KMS-11 (cell line): ENCODE measurements at regions not wholly inside any gene's neighbourhood (a gene's known extent, or its start where the extent isn't known, plus 50 kb on each side); places are given as distances from the start of the nearest gene placed in this dataset.
"Not testable (repeated sequence)": the region's sequence is repeated elsewhere in the genome, so short reads cannot be mapped to it uniquely, and the experiment has no call there.

Experiments
- H2AFZ ChIP-seq: fragments of 200-600 bp; sonication (generic); 2 replicates; pipeline ENCODE4 v1.6.1; 2016; ENCODE audit warnings: antibody characterized with exemption, mixed run types, low read depth
- H3K27ac ChIP-seq: fragments of 200-600 bp; sonication (generic); 2 replicates; pipeline ENCODE4 v1.6.1; 2016; ENCODE audit warnings: mild to moderate bottlenecking, mixed run types
- H3K27me3 ChIP-seq: fragments of 200-600 bp; sonication (generic); 2 replicates; pipeline ENCODE4 v1.6.1; 2017; ENCODE audit warnings: mild to moderate bottlenecking, low read depth, mixed run types, moderate library complexity; ENCODE audit not compliant: insufficient read depth
- H3K36me3 ChIP-seq: fragments of 200-600 bp; sonication (generic); 2 replicates; pipeline ENCODE4 v1.6.1; 2017; ENCODE audit warnings: mild to moderate bottlenecking, mixed run types; ENCODE audit not compliant: insufficient read depth
- H3K4me1 ChIP-seq: fragments of 200-600 bp; sonication (generic); 2 replicates; pipeline ENCODE4 v1.6.1; 2016; ENCODE audit warnings: mild to moderate bottlenecking, low read depth, mixed run types; ENCODE audit not compliant: poor library complexity, severe bottlenecking
- H3K4me2 ChIP-seq: fragments of 200-600 bp; sonication (generic); 2 replicates; pipeline ENCODE4 v1.7.0; 2016; ENCODE audit warnings: mild to moderate bottlenecking, mixed run types
- H3K4me3 ChIP-seq: fragments of 200-600 bp; sonication (generic); IDR thresholded peaks from 2 replicates; pipeline ENCODE4 v1.6.1; 2017; ENCODE audit warnings: low read depth, low read length, mixed read lengths; ENCODE audit not compliant: insufficient read depth
- H3K79me2 ChIP-seq: fragments of 200-600 bp; sonication (generic); 2 replicates; pipeline ENCODE4 v1.6.1; 2016; ENCODE audit warnings: low read depth, mixed run types; ENCODE audit not compliant: insufficient read depth
- H3K9ac ChIP-seq: fragments of 200-600 bp; sonication (generic); 2 replicates; pipeline ENCODE4 v1.6.1; 2016; ENCODE audit warnings: mild to moderate bottlenecking, mixed run types
- H4K20me1 ChIP-seq: fragments of 200-600 bp; sonication (generic); 2 replicates; pipeline ENCODE4 v1.6.1; 2016; ENCODE audit warnings: mild to moderate bottlenecking, mixed run types; ENCODE audit not compliant: insufficient read depth
- TF ChIP-seq, protein P1 (sequence below): fragments of 200-600 bp; sonication (generic); conservative IDR thresholded peaks from 2 replicates; pipeline ENCODE4 v1.6.1; 2017; ENCODE audit warnings: low read depth, mild to moderate bottlenecking, antibody characterized with exemption, low read length, moderate library complexity, mixed read lengths

DNA sequence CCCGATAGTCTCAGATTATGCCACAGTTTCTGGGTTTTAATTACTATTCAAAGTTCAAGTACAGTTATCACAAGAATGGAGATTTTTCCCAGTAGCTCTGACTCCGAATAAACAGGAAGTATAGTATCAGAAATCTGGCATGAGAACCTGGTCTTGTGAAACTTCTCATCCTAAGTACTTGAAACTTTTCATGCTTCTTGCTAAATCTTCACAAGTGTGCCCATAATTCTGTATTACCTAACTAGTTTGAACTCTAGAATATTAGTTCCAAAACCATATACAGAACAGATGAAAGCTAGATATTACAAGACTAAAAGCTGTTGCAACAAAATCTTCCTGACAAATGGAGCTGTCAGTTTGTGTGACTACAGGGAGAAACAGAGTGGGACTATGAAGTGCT is 70.5 kb upstream of the CSNK1A1L start:
- no peak overlapping the region for H3K9ac ChIP-seq
- no peak overlapping the region for H3K27ac ChIP-seq
- no peaks in the 10 kb centered on the region for H3K4me1 ChIP-seq
- TF ChIP-seq, protein P1, sequence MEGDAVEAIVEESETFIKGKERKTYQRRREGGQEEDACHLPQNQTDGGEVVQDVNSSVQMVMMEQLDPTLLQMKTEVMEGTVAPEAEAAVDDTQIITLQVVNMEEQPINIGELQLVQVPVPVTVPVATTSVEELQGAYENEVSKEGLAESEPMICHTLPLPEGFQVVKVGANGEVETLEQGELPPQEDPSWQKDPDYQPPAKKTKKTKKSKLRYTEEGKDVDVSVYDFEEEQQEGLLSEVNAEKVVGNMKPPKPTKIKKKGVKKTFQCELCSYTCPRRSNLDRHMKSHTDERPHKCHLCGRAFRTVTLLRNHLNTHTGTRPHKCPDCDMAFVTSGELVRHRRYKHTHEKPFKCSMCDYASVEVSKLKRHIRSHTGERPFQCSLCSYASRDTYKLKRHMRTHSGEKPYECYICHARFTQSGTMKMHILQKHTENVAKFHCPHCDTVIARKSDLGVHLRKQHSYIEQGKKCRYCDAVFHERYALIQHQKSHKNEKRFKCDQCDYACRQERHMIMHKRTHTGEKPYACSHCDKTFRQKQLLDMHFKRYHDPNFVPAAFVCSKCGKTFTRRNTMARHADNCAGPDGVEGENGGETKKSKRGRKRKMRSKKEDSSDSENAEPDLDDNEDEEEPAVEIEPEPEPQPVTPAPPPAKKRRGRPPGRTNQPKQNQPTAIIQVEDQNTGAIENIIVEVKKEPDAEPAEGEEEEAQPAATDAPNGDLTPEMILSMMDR, result no peak
- H3K4me3 ChIP-seq, result no peak overlapping the region
- no peaks in the 10 kb centered on the region for H4K20me1 ChIP-seq
- no peak overlapping the region for H3K4me2 ChIP-seq
- H3K36me3 ChIP-seq, result no peaks in the 10 kb centered on the region
- H3K27me3 ChIP-seq, result no peaks in the 10 kb centered on the region
- no peaks in the 10 kb centered on the region for H3K79me2 ChIP-seq
- H2AFZ ChIP-seq, result no peak overlapping the region

DNA sequence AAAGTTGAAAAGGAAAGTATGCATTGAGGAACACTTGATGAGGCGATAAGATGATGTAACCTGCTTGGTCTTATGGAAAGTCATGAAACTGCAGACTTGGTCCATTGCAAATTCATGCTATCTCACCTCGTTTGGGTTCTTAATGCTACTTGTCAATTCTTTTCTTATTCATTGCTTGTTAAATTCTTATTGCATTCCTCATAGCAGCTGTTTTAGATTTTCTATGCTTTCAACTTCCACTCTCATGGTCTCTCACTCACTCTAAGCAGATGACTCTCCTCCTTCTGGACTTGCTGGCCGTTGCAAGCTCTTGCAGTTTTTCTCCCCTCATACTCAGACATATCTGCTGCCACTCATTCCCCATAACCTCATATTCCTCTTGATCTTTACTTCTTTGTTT is 67.8 kb upstream of the CSNK1A1L start:
- Histone ChIP-seq H3K4me2 (no peak overlapping the region), H4K20me1 (no peaks in the 10 kb centered on the region), H3K4me3 (no peak overlapping the region), H3K36me3 (no peaks in the 10 kb centered on the region), H3K27me3 (no peaks in the 10 kb centered on the region), H3K79me2 (no peaks in the 10 kb centered on the region), H3K27ac (no peak overlapping the region), H3K4me1 (no peaks in the 10 kb centered on the region), H3K9ac (no peak overlapping the region), H2AFZ (no peak overlapping the region)
- TF ChIP-seq, protein P1, result no peak

DNA sequence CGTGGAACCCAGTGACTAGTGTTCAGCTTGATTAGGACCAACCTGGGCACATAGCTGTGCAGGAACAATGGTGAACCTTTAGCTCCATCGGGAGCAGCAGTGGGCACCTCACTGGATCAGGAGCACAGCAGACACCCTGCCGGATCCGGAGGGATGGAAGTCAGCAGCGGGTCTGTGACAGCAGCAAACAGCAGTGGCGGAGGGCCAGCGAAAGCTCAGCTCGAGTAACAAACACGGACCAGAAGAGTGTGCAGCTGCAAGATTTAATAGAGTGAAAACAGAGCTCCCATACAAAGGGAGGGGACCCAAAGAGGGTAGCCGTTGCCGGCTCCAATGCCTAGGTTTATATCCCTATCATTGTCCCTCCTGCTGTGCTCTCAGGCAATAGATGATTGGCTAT is 66.8 kb upstream of the CSNK1A1L start:
- not testable (repeated sequence) for H2AFZ ChIP-seq, H3K4me1 ChIP-seq, H3K36me3 ChIP-seq, H3K4me2 ChIP-seq, H3K27me3 ChIP-seq, H3K79me2 ChIP-seq, H3K4me3 ChIP-seq, H3K27ac ChIP-seq, H3K9ac ChIP-seq, H4K20me1 ChIP-seq

DNA sequence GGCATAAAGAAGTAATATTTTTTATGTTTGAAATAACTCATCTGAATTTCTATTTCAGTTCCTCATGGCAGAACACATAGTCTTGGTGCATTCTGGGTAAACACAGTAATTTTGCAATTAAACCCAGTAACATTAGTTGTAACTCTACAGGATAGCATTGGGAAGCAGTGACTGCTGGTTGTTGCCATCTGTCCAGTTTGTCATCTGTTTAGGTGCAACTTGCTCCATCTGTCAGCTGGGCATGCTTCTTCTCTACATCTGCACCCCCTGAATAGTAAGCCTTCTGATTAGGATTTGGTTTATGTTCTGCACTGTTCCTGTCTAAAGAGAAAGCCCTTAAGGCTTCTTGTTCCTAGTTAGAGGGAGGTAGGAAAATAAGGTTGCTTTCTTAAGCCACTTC is 63.5 kb upstream of the CSNK1A1L start:
- H3K4me1 ChIP-seq, result no peaks in the 10 kb centered on the region
- H3K36me3 ChIP-seq, result no peaks in the 10 kb centered on the region
- H4K20me1 ChIP-seq, result no peaks in the 10 kb centered on the region
- TF ChIP-seq, protein P1, result no peak
- no peak overlapping the region for H3K4me3 ChIP-seq
- H3K4me2 ChIP-seq, result no peak overlapping the region
- H3K79me2 ChIP-seq, result no peaks in the 10 kb centered on the region
- H3K27ac ChIP-seq, result no peak overlapping the region
- H3K27me3 ChIP-seq, result no peaks in the 10 kb centered on the region
- no peak overlapping the region for H3K9ac ChIP-seq
- no peak overlapping the region for H2AFZ ChIP-seq

DNA sequence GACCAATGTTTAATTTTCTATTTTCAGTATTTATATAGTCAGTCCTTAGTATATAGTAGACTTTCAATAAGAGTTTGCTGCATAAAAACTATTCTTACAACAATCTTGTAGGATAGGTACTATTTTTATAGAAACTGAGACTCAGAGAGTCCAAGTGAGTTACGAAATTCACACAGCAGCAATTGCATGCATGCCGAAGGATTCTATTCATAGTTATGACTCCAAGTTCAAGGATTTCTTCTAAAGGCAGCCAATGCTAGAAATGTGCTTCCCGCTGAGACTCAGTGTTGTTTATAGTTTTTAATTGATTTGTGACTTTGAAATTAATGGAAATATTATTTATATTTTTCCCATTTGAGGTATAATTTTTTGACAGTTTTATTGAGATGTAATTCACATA is 62.7 kb upstream of the CSNK1A1L start:
- no peaks in the 10 kb centered on the region for H3K4me1 ChIP-seq
- no peak overlapping the region for H3K27ac ChIP-seq
- no peak overlapping the region for H2AFZ ChIP-seq
- H3K36me3 ChIP-seq, result no peaks in the 10 kb centered on the region
- no peak overlapping the region for H3K4me2 ChIP-seq
- no peak overlapping the region for H3K4me3 ChIP-seq
- no peaks in the 10 kb centered on the region for H3K79me2 ChIP-seq
- H3K9ac ChIP-seq, result no peak overlapping the region
- no peaks in the 10 kb centered on the region for H3K27me3 ChIP-seq
- no peaks in the 10 kb centered on the region for H4K20me1 ChIP-seq
- TF ChIP-seq, protein P1, result no peak
